ENCODE measurements at regions not wholly inside any gene's neighbourhood (a gene's known extent, or its start where the extent isn't known, plus 50 kb on each side); places are given as distances from the start of the nearest gene placed in this dataset.

- CTCF ChIA-PET, result no interaction called here
- Histone ChIP-seq H4K20me1 (ENCODE audit: insufficient read depth) (no peaks in the 10 kb centered on the region), H3K4me1 (ENCODE audit: control insufficient read depth in 1 of 2, insufficient read depth in 2 of 2, low read length in 2 of 2) (no peaks in the 10 kb centered on the region), H3K79me2 (ENCODE audit: insufficient read depth, low read length) (no peaks in the 10 kb centered on the region), H3K36me3 (ENCODE audit: control insufficient read depth in 1 of 2, insufficient read depth in 2 of 2, low read length in 2 of 2) (no peaks in the 10 kb centered on the region), H3K9me2 (ENCODE audit: insufficient read depth) (no peaks in the 10 kb centered on the region), H3K27me3 (ENCODE audit: insufficient read depth, low read length) (peaks cover 11% of the 10 kb centered on the region), H3K4me2 (ENCODE audit: low read length) (no peak overlapping the region), H2AFZ (ENCODE audit: low read depth, low read length, poor library complexity, severe bottlenecking) (no peak overlapping the region), H3K9ac (ENCODE audit: low read length) (no peak overlapping the region), H3K4me3 (replicated peaks in 1 of 2; ENCODE audit: low read depth in 1 of 2, low read length in 2 of 2) (no peak overlapping the region), H3K27ac (ENCODE audit: low read depth, low read length) (no peak overlapping the region), H3K9me3 (ENCODE audit: control insufficient read depth in 1 of 2, insufficient read depth in 1 of 2, low read depth in 1 of 2, low read length in 2 of 2) (no peaks in the 10 kb centered on the region)
- intact Hi-C loops (cut with micrococcal nuclease), result no loop called here
- ATAC-seq, result no peak
- DNase-seq (ENCODE audit: low read depth, low spot score), result no peak
- no TSS peak for BruUV-seq (replicated peaks)
- POLR2A ChIA-PET, result no interaction called here
- RAD21 ChIA-PET (ENCODE audit: low non-redundant PET in 1 of 2, low total read pairs in 2 of 2, uncharacterized antibody in 2 of 2, unreplicated experiment in 2 of 2), result no interaction called here
- no peak for TF ChIP-seq POLR2A (IDR thresholded peaks at IDR 0.05; ENCODE audit: borderline replicate concordance, extremely low read depth, insufficient read depth, insufficient read length)
- TF ChIP-seq ATF3 (IDR thresholded peaks at IDR 0.05), result no peak
- TF ChIP-seq SRF (IDR thresholded peaks at IDR 0.05; ENCODE audit: low read depth), result no peak
- TF ChIP-seq CTCF (IDR thresholded peaks at IDR 0.05 in 2 of 3, conservative IDR thresholded peaks at IDR 0.05 in 1 of 3; ENCODE audit: borderline replicate concordance in 1 of 3, insufficient read depth in 1 of 3, low read depth in 2 of 3, low read length in 2 of 3), result no peak
- TF ChIP-seq POLR2AphosphoS5 (IDR thresholded peaks at IDR 0.05; ENCODE audit: low read depth, low read length), result no peak
- no peak for TF ChIP-seq JUND (IDR thresholded peaks at IDR 0.05)
- TF ChIP-seq ELF1 (IDR thresholded peaks at IDR 0.05; ENCODE audit: borderline replicate concordance, low read depth), result no peak
- TF ChIP-seq CBX3 (IDR thresholded peaks at IDR 0.05; ENCODE audit: low read depth), result no peak
- TF ChIP-seq ZBTB33 (IDR thresholded peaks at IDR 0.05; ENCODE audit: extremely low read depth, insufficient replicate concordance, low read length), result no peak
- no peak for TF ChIP-seq EZH2phosphoT487 (IDR thresholded peaks at IDR 0.05; ENCODE audit: borderline replicate concordance)
- TF ChIP-seq EZH2 (IDR thresholded peaks at IDR 0.05), result no peak
- TF ChIP-seq TCF7L2 (IDR thresholded peaks at IDR 0.05; ENCODE audit: borderline replicate concordance, extremely low read depth, insufficient read depth, insufficient read length), result no peak
- no peak for TF ChIP-seq SIN3A (IDR thresholded peaks at IDR 0.05; ENCODE audit: low read depth)
These were observed 196.0 kb downstream of the NSUN3 start for GRCh38 chr3:94258851-94259250.
